ENCODE measurements at regions not wholly inside any gene's neighbourhood (a gene's known extent, or its start where the extent isn't known, plus 50 kb on each side); places are given as distances from the start of the nearest gene placed in this dataset.

DNA sequence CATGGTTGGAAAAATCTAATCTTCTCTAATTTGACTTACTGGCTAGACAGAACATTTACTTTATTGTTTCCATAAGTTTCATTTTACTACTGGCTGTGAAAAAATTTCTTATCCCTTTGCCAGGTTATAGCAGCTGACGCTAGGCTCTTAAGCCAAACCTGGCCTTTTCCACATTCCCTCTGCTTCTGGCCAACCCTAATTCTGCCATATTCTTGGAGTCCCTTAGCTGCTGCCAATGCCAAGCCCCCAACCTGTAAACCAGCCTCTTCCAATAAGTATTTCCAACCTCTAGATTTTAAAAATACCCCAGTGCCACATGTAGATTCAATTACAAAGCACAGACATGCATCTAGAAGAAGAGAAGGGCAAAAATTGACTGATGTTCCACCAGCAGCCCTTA, 452.3 kb upstream of the MEX3C start:
- Mint-ChIP-seq H3K27ac (no peak overlapping the region), H3K36me3 (no peaks in the 10 kb centered on the region), H3K4me1 (peaks cover 18% of the 10 kb centered on the region), H3K27me3 (ENCODE audit: low read depth) (no peaks in the 10 kb centered on the region; the same call in 1 of the 2 replicates), H3K9me3 (peaks cover 3% of the 10 kb centered on the region), H3K4me3 (no peak overlapping the region)
- ChIA-PET CTCF (no interaction called here), POLR2A (no interaction called here)
- no peak for DNase-seq (ENCODE audit: low spot score)
- ATAC-seq = no peak
- TF ChIP-seq KAT7 (CRISPR knock-in tag; IDR thresholded peaks at IDR 0.05; ENCODE audit: borderline replicate concordance) (no peak), SMAD4 (CRISPR knock-in tag; IDR thresholded peaks at IDR 0.05) (no peak), EMX1 (CRISPR knock-in tag; IDR thresholded peaks at IDR 0.05) (no peak), ERG (CRISPR knock-in tag; IDR thresholded peaks at IDR 0.05) (no peak), MLX (CRISPR knock-in tag; IDR thresholded peaks at IDR 0.05) (no peak), SMAD3 (CRISPR knock-in tag; IDR thresholded peaks at IDR 0.05; ENCODE audit: borderline replicate concordance) (no peak), TP53 (CRISPR knock-in tag; IDR thresholded peaks at IDR 0.05) (no peak)

DNA sequence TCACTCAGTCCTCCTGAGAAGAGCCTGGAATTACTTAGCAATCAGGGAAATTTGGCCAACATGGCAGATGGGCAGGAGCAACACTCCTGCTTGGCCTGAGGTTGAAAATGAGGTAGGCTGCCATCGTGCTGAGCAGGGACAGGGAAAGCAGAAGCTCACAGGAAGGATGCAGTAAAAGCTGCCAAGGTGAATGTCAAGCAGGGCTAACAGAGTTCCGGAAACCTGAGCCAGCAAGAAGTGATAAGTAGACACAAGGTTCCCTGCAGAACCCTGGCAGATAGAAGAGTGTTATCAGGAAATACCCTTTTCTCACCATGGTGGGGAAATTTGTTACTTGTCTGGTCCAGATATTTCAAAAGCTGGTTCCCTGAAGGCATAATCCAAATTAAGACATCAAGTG, 454.3 kb upstream of the MEX3C start:
- no peak for ATAC-seq
- Mint-ChIP-seq H3K4me3 (no peak overlapping the region), H3K27ac (no peak overlapping the region), H3K4me1 (peaks cover 38% of the 10 kb centered on the region), H3K36me3 (no peaks in the 10 kb centered on the region), H3K9me3 (peaks cover 3% of the 10 kb centered on the region), H3K27me3 (ENCODE audit: low read depth) (no peaks in the 10 kb centered on the region; the same call in 1 of the 2 replicates)
- CTCF ChIA-PET = interaction anchor here (1.5 kb wide), 1 partner anchor 374 kb away, joined by 3 read pairs; no protein-coding TSS in a partner anchor
- POLR2A ChIA-PET = no interaction called here
- DNase-seq (ENCODE audit: low spot score) = no peak
- TF ChIP-seq ZNF219 (CRISPR knock-in tag; IDR thresholded peaks at IDR 0.05; ENCODE audit: borderline replicate concordance) (no peak), ZNF121 (CRISPR knock-in tag; IDR thresholded peaks at IDR 0.05) (no peak), JUN (CRISPR knock-in tag; IDR thresholded peaks at IDR 0.05) (no peak)
- TF ChIP-seq, protein P1, sequence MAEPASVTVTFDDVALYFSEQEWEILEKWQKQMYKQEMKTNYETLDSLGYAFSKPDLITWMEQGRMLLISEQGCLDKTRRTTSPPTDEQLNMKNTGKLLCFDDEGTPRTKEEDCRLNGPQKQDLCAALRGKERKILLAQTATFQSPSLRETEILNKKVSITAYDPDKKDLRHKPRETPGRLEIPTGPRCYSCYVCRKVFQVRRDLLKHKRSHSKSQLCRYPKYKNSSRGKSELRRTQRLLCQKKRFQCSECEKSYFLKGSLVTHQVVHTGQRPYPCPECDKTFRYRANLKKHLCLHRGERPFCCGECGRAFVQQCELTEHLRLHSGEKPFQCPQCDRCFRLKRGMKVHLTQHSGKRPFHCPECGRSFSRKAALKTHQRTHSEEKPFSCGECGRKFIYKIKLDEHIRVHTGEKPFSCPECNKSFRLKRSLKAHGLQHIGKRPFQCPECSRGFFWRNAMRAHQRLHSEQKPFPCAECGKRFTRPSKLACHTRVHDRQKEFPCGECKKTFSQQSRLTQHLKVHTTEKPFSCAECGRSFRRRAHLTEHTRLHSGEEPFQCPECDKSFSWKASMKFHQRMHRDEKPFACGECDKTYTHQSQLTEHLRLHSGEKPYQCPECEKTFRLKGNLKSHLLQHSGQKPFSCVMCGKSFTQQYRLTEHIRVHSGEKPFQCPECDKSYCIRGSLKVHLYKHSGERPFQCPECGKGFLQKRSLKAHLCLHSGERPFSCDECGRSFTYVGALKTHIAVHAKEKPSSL (CRISPR knock-in tag; conservative IDR thresholded peaks at IDR 0.05) = no peak

DNA sequence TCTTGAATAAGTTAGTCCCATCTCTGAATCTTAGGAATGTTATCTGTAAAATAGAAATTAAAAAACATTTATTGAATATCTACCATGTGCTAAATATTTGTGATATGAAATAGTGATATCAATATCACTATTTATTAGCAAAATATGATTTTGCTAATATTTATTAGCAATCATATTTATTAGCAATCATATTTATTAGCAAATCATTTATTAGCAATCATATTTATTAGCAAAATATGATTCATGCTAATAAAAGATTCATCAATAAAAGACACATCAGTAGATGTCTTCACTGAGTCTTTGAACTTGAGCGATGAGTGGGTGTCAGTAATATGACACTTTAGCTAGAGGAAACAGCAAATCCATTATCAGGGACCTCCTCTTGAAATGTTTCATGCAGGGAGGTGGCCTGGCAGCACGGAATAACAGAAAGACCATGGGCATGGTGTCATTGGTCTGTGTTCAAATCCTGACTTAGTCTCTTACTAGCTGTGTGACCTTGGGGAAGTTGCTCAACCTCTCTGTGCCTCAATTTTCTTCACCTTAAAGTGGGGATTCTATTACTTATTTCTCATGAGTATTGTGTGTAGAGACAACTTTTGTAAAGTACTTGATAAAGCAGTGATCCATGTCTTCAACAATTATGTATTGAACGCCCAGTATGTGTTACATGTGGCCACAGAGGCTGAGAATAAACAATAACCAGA, 456.2 kb upstream of the MEX3C start:
- ATAC-seq (no peak), DNase-seq (ENCODE audit: low spot score) (no peak)
- H3K27ac Mint-ChIP-seq = no peak overlapping the region; the same call in 1 of the 2 replicates
- no peaks in the 10 kb centered on the region; the same call in 1 of the 2 replicates for H3K27me3 Mint-ChIP-seq (ENCODE audit: low read depth)
- H3K36me3 Mint-ChIP-seq = no peaks in the 10 kb centered on the region
- POLR2A ChIA-PET = no interaction called here
- H3K9me3 Mint-ChIP-seq = peaks cover 3% of the 10 kb centered on the region; the same call in 1 of the 2 replicates
- CTCF ChIA-PET = no interaction called here
- no peak overlapping the region for H3K4me3 Mint-ChIP-seq
- H3K4me1 Mint-ChIP-seq = peaks cover 47% of the 10 kb centered on the region
- TF ChIP-seq GTF2I (CRISPR knock-in tag; conservative IDR thresholded peaks at IDR 0.05) (0 out of 2 replicates have a peak, but pooled peaks have one; percentile 48), RORB (CRISPR knock-in tag; IDR thresholded peaks at IDR 0.05) (no peak), OVOL2 (CRISPR knock-in tag; IDR thresholded peaks at IDR 0.05; ENCODE audit: borderline replicate concordance) (no peak), NFATC4 (CRISPR knock-in tag; IDR thresholded peaks at IDR 0.05) (no peak)
- TF ChIP-seq, protein P2, sequence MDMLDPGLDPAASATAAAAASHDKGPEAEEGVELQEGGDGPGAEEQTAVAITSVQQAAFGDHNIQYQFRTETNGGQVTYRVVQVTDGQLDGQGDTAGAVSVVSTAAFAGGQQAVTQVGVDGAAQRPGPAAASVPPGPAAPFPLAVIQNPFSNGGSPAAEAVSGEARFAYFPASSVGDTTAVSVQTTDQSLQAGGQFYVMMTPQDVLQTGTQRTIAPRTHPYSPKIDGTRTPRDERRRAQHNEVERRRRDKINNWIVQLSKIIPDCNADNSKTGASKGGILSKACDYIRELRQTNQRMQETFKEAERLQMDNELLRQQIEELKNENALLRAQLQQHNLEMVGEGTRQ (CRISPR knock-in tag; IDR thresholded peaks at IDR 0.05) = no peak
